Progenitor cell of endocrine pancreas (in vitro differentiated cells): ENCODE measurements at regions not wholly inside any gene's neighbourhood (a gene's known extent, or its start where the extent isn't known, plus 50 kb on each side); places are given as distances from the start of the nearest gene placed in this dataset.

Experiments
- DNase-seq: peaks from one replicate; pipeline ENCODE4 v3.0.0; 2021; ENCODE audit warnings: low spot score; ENCODE audit not compliant: unreplicated experiment
- H3K27ac Mint-ChIP-seq: 2 replicates; pipeline ENCODE4 v1.8.0; 2021; ENCODE audit warnings: mild to moderate bottlenecking, moderate library complexity, mixed read lengths
- H3K27me3 Mint-ChIP-seq: 2 replicates; pipeline ENCODE4 v1.8.0; 2021; ENCODE audit warnings: mixed read lengths
- H3K36me3 Mint-ChIP-seq: 2 replicates; pipeline ENCODE4 v1.8.0; 2022; ENCODE audit warnings: mixed read lengths; ENCODE audit not compliant: insufficient read depth
- H3K4me1 Mint-ChIP-seq: 2 replicates; pipeline ENCODE4 v1.8.0; 2021; ENCODE audit warnings: low read depth, mixed read lengths
- H3K4me3 Mint-ChIP-seq: 2 replicates; pipeline ENCODE4 v1.8.0; 2021; ENCODE audit warnings: low read depth, mild to moderate bottlenecking, moderate library complexity, mixed read lengths
- H3K9me3 Mint-ChIP-seq: 2 replicates; pipeline ENCODE4 v1.8.0; 2021; ENCODE audit warnings: low read depth, mixed read lengths
- CTCF ChIP-seq: fragments of 200-600 bp; sonication (generic); IDR thresholded peaks from one replicate; pipeline ENCODE4 v1.5.0; 2021; ENCODE audit warnings: antibody characterized with exemption, mild to moderate bottlenecking; ENCODE audit not compliant: unreplicated experiment

GRCh38 chr5:31119938-31120641 lies 73.4 kb upstream of the CDH6 start:
- no peak for TF ChIP-seq CTCF
- H3K9me3 Mint-ChIP-seq, result peaks cover 10% of the 10 kb centered on the region
- H3K27me3 Mint-ChIP-seq, result no peaks in the 10 kb centered on the region
- H3K4me1 Mint-ChIP-seq, result peaks cover 8% of the 10 kb centered on the region
- H3K4me3 Mint-ChIP-seq, result no peak overlapping the region
- DNase-seq, result no peak
- no peaks in the 10 kb centered on the region for H3K36me3 Mint-ChIP-seq
- no peak overlapping the region for H3K27ac Mint-ChIP-seq

GRCh38 chr5:31116466-31117031 lies 76.9 kb upstream of the CDH6 start:
- Mint-ChIP-seq H3K4me1 (peaks cover 3% of the 10 kb centered on the region), H3K36me3 (no peaks in the 10 kb centered on the region), H3K9me3 (no peaks in the 10 kb centered on the region), H3K4me3 (no peak overlapping the region), H3K27me3 (no peaks in the 10 kb centered on the region), H3K27ac (no peak overlapping the region)
- TF ChIP-seq CTCF, result no peak
- no peak for DNase-seq

GRCh38 chr5:31114817-31115216 lies 78.7 kb upstream of the CDH6 start:
- no peaks in the 10 kb centered on the region for H3K9me3 Mint-ChIP-seq
- no peaks in the 10 kb centered on the region for H3K36me3 Mint-ChIP-seq
- peaks cover 3% of the 10 kb centered on the region for H3K4me1 Mint-ChIP-seq
- H3K27ac Mint-ChIP-seq, result no peak overlapping the region
- no peak overlapping the region for H3K4me3 Mint-ChIP-seq
- H3K27me3 Mint-ChIP-seq, result no peaks in the 10 kb centered on the region
- TF ChIP-seq CTCF, result no peak
- no peak for DNase-seq

GRCh38 chr5:31113666-31114350 lies 79.7 kb upstream of the CDH6 start:
- no peaks in the 10 kb centered on the region for H3K27me3 Mint-ChIP-seq
- H3K27ac Mint-ChIP-seq, result no peak overlapping the region
- no peak for TF ChIP-seq CTCF
- no peak for DNase-seq
- H3K4me1 Mint-ChIP-seq, result peaks cover 3% of the 10 kb centered on the region
- no peak overlapping the region for H3K4me3 Mint-ChIP-seq
- H3K9me3 Mint-ChIP-seq, result peaks cover 1% of the 10 kb centered on the region
- H3K36me3 Mint-ChIP-seq, result no peaks in the 10 kb centered on the region

- Mint-ChIP-seq H3K27ac (no peak overlapping the region), H3K4me1 (peaks cover 3% of the 10 kb centered on the region), H3K36me3 (no peaks in the 10 kb centered on the region), H3K9me3 (peaks cover 4% of the 10 kb centered on the region), H3K4me3 (no peak overlapping the region), H3K27me3 (no peaks in the 10 kb centered on the region)
- no peak for TF ChIP-seq CTCF
- DNase-seq, result no peak
Measured at GRCh38 chr5:31113101-31113500, 80.4 kb upstream of the CDH6 start.
